K562 (cell line): ENCODE measurements at regions not wholly inside any gene's neighbourhood (a gene's known extent, or its start where the extent isn't known, plus 50 kb on each side); places are given as distances from the start of the nearest gene placed in this dataset.

ENCODE experiments used
- CTCF ChIP-seq, 3 experiments: IDR thresholded peaks in 2 of 3; conservative IDR thresholded peaks in 1 of 3; 2 replicates each; pipeline ENCODE4 v1.5.1; 2011 to 2012; ENCODE audit warnings: low read length in 3 of 3, mild to moderate bottlenecking in 3 of 3, control low read depth in 2 of 3, improper control_type of control experiment in 1 of 3, inconsistent platforms in 1 of 3, low read depth in 1 of 3, mixed read lengths in 1 of 3, moderate library complexity in 1 of 3; ENCODE audit not compliant: insufficient read depth in 2 of 3
- MCM2 ChIP-seq: fragments of 450-650 bp; IDR thresholded peaks from 2 replicates; pipeline ENCODE4 v1.6.1; 2017; ENCODE audit warnings: low read depth, mild to moderate bottlenecking
- NFXL1 ChIP-seq: fragments of 450-650 bp; formaldehyde crosslinking; IDR thresholded peaks from 2 replicates; pipeline ENCODE4 v1.4.0; 2021; ENCODE audit warnings: mild to moderate bottlenecking
- RAD51 ChIP-seq: fragments of 450-650 bp; IDR thresholded peaks from 2 replicates; pipeline ENCODE4 v1.7.1; 2016; ENCODE audit warnings: low read depth, mild to moderate bottlenecking, borderline replicate concordance
- ZNF146 ChIP-seq: IDR thresholded peaks from one replicate; pipeline ENCODE4 v1.6.1; 2018; ENCODE audit warnings: missing compliant biosample characterization; ENCODE audit not compliant: unreplicated experiment
- ZNF3 ChIP-seq: fragments of 250-450 bp; sonication (Bioruptor Pico); IDR thresholded peaks from 2 replicates; pipeline ENCODE4 v1.5.0; 2021; ENCODE audit warnings: mild to moderate bottlenecking, moderate library complexity

DNA sequence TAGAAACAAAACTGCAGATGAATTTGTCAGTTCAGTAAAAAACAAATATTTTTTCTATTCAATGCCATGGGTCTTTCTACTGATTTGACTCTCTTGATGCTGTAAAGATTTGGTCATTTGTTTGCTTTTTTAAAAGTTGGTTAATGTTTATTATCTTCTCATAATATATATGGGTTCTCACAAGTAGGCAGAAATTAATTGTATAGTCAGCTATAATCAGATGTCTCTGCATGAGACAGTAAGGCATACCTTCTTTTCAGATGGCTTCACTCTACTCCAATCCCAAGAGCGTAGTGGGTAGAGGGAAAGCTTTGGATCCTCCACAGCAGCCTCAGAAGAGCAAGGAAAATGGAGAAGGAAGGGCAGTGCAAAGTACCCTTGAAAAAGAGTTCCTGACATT is 1202.9 kb upstream of the CELF4 start:
- TF ChIP-seq CTCF (IDR thresholded peaks at IDR 0.05 in 2 of 3, conservative IDR thresholded peaks at IDR 0.05 in 1 of 3; ENCODE audit: insufficient read depth in 2 of 3, low read depth in 1 of 3, low read length in 3 of 3) (no peak), ZNF146 (CRISPR knock-in tag) (no peak), MCM2 (no peak), ZNF3 (CRISPR knock-in tag) (no peak), RAD51 (no peak), NFXL1 (CRISPR knock-in tag) (no peak)
